Posterior vena cava (tissue), 2 donors: ENCODE measurements at regions not wholly inside any gene's neighbourhood (a gene's known extent, or its start where the extent isn't known, plus 50 kb on each side); places are given as distances from the start of the nearest gene placed in this dataset.

Experiments
- DNase-seq: peaks from one replicate; pipeline ENCODE4 v3.0.0-alpha.2; 2020; ENCODE audit warnings: low spot score
- intact Hi-C, 2 donors: fragments of 100-400 bp; cut with DNase I; formaldehyde crosslinking; loops; one replicate each; pipeline versions ENCODE4 v1.14.1 to v1.14.2; 2022 to 2023
- donor health status: DM: yes; HTN: yes; CAD: no.
- donor health status: DM: yes; HTN: yes; CAD: no.

DNA sequence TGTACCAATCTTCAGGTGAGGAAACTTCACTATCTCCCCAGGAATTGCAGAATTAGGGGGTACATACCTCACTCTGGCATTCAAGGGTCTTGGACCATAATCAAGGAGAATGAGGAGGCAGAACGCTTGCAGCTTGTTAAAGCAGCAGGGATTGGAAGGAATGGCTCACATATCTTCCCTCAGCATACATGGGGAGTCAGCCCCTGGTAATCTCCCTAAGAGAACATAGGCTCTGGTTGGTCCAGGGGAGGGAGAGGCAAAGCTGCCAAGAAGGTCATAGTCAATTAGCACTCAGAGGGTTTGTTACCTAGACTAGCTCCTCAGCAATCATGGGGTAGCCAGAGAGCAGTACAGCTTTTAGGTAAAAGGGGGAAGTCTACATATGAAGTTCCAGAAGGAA, 256.8 kb downstream of the INSC start:
- no peak for DNase-seq
- intact Hi-C loops = no loop called here

DNA sequence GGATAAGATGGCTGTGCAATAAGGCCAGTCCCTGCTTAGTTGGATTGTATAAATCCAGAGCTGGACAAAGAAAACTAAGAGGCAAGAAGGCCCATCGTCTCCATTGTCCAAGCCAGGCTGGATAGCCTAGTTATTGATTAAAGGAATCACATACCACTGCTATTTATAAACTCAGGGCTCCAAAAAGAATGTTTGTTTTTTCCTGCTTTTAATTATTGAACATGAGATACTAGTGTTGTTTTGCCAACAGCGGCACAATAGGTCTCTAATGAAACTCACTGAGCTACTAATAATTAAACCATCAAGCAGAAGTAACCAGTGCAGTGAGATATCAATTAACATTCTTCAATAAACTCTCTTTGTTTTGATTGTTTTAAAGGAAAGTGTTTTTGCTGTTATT, 259.7 kb downstream of the INSC start:
- intact Hi-C loops = no loop called here
- DNase-seq = no peak

DNA sequence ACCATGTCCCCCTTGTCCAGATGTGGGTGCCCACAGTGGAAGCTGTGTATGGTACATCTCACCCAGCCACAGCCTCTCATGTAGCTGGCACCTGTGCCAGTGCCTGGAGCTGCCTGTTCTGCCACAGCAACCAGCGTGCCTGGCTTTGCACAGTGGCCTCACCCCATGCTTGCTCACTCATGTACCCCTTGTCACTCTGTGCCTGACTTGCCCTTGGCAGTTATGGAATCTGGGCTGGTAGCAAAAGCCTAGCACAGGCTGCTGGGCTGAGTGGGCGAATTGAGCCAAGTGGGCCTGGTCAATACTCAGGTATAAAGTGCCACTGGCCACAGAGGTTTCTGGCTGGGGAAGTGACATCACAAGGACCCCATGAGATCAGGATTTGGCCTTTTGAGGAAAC, 264.2 kb downstream of the INSC start:
- DNase-seq = no peak

DNA sequence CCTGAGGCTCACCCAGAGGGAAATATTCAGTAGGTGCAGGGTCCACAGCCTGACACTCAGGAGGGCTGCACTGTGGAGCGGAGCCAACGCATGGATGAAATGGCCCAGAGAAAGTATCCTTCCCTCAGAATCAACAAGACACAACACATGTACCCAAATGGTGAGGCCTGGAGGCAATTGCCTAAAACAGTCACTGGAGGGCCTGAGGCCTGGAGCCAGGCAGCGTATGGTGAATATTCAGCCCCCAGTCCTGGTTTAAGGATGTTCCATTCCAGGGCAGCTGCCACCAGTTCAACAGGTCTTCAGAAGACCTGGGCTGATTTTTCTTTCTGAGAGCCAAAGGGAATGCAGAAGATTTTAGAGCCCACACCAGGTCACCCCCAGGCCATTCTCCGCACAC, 264.8 kb downstream of the INSC start:
- intact Hi-C loops = no loop called here
- DNase-seq = no peak

More for the DNA sequence above, 264.2 kb downstream of the INSC start:
- intact Hi-C loops = no loop called here

DNA sequence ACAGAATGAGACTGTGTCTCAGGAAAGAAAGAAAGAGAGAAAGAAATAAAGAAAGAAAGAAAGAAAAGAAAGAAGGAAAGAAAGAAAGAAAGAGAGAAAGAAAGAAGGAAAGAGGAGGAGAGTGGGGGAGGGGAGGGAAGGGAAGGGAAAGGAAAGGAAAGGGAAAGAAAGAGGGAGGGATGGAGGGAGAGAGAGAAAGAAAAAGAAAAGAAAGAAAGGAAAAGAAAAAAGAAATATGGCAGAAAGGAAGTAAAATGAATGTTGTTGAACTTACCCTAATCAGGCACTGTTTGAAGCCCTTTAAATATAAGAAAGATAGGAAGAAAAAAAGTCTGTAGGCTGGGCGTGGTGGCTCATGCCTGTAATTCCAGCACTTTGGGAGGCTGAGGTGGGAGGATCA, 276.1 kb downstream of the INSC start:
- DNase-seq = no peak
- intact Hi-C loops = no loop called here

DNA sequence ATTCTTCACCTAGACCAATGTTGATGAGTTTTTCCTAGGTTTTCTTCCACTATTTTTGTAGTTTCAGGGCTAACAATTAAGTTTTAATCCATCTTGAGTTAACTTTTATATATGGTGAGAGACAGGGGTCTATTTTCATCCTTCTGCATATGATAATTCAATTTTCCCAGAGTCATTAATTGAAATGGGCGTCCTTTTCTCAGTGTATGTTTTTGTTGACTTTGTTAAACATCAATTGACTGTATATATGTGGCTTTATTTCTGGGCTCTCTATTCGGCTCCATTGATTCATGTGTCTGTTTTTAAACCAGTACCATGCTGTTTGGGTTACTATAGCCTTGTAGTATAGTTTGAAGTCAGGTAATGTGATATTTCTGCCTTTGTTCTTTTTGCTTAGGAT, 282.1 kb downstream of the INSC start:
- intact Hi-C loops = no loop called here
- no peak for DNase-seq

DNA sequence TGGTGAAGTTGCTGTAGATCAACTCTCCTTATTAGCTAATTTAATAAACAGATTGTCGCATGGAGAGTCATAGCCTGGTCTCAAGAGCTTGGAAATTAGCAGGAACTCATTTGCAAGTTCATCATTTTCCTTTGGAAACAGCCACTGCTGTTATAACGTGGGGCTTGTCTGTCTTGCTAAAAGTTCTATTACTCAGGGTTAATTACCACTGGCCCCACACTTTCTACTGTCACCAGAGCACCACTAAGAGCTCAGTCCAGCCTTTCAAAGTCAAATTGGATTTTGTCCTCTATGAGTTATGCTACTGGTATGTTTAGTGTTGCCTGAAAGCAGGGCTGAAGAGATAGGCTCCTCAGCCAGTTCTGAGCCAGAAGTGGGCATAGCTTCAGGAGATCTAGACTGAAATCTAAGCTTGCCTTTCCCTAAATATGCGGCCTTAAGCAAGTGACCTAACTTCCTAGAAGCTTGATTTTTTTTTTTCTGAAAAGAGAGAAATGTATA, 292.2 kb downstream of the INSC start:
- DNase-seq = no peak
- intact Hi-C loops = loop anchor here in 1 of 2 donors (2.0 kb wide), 1 partner anchor 32 kb away; no protein-coding TSS in a partner anchor

DNA sequence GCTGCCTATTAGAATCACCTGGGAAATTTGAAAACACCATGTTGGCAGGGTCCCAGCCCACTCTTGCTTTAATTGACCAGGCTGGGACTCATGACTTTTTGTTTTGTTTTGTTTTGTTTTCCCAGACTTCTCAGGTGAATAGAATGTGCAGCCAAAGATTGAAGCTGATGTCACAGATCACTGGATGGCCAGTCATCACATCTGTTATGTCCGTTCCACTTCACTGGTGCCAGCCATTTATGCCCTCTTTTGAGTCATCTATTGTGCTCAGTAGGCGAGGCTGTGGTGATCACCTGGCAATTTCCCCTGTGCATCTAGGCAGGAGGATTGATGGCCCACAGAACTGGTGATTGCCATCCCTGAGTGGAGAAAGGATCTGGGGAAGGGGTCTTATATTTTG, 297.3 kb downstream of the INSC start:
- intact Hi-C loops = no loop called here
- no peak for DNase-seq

DNA sequence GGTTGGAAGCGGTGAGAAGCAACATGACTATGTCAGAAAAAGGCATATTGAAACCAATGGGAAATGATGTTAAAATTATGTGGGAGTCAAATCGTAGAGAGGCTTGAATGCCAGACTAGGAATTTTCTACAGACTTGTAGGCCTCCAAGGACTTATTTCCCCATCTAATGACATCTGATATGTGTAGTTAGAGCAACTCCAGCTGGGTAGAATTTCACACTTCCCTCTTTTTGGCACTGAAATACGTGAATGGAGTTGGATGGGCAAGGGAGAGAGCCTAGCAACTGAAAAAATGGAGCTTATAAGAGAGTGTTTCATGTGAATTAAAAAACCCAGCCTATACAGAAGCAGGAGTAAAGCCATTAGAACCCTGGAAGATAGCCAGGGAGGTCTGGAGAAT, 304.2 kb downstream of the INSC start:
- no peak for DNase-seq
- intact Hi-C loops = no loop called here

DNA sequence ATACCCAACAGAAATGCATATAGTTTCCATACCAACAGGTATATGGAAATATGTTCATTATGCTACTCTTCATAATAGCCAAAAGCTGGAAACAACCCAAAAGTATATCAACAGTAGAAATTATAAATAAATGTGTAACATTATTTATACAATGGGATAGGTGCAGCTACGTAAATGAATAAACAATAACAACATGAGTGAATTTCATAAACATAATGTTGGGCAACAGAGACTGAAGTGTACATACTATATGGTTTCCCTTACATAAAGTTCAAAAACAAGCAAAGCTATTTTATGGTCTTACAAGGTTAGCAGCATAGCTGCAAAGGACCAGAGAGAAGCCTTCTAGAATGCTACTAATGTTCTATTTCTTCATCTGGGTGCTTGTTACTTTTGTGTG, 305.0 kb downstream of the INSC start:
- no peak for DNase-seq
- intact Hi-C loops = no loop called here

DNA sequence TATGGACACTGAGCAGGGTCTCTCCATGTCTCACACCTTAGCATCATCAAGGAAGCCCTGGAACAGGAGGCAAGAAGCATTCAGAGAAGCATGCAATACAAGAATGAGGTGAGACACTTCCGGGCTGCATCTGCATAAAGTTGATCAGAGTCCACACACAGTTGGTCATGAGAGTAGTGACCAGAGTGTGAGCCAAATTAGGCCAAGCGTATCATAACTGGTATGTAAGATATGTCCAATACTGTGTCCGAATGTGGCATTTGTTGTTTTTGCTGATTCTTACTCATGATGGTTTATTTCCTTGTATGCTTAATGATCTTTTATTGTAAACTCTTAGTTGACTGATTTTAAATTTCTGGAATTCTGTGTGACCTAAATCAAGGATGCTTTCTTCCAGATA, 315.7 kb downstream of the INSC start:
- no peak for DNase-seq
- intact Hi-C loops = no loop called here

DNA sequence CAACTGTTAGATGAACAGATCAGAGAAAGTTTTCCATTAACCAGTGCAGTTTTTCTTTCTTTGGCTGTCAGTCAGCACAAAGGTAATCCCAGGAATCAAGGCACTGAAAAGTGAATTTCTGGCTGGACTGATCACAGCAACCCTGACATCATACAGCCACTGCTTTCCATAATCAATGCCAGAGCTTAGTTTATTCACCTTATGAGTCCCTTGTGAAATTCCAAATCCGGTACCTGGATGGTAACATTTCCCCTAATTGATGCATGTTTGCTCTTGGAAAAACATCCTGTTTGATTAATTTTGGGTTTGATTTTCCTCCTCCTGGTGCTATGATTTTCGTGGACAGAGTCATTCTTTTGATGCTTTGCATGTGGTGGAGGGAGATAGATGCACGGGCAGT, 319.8 kb downstream of the INSC start:
- intact Hi-C loops = no loop called here
- no peak for DNase-seq

DNA sequence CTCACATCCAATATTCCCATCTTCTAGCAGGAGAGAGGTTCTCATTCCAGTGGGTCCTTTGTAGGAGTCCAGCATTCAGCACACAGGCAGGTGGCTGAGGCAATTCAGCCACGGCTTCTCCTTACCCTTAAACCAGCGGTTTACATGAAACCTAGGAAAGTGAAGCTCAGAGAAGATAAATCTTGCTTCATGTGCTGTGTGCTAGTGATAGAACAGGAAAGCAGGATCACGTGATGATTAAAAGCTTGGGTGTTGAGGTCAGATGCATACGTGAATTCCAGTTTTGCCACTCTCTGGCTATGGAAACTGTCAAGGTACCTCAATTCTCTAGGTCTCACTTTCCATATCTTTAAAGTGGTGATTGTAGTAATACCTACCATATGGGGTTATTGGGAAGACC, 331.6 kb downstream of the INSC start:
- DNase-seq = no peak
- intact Hi-C loops = no loop called here

DNA sequence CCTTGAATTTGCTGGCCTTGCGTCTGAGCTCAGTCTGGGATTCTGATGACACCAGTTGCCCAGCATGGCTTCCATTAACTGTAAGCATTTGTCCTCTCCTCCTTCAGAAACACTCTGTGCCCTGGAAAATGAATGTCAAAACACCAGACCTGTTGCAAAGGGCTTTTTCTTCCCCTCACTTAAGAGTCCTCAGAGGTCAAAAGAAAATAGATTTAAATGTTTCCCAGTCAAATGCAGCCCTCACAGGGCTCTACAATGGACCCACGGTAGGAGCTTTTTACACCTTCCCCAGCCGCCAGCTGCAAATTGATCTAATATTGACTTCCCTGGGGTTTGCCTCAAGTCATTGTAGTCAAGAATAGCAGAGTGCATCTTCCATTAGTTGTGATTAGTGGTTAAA, 332.2 kb downstream of the INSC start:
- DNase-seq = no peak
- intact Hi-C loops = no loop called here

DNA sequence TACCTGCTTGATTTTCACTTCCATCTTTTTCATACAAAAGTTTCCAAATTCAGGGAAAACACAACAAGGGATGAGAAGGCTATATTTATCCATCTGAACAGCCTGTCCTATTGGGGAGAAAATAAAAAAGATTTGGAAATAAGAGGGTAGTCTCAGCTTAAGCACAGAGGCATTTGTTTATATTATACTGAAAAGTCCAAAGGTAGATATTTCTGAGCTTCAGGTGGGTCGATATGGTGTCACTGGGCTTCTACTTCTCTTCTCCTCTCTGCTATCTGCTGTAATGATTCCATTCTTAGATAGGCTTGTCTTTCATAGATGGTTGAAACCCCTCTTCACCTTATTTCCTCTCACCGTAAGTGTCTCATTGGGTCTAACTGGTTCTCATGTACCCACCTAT, 337.0 kb downstream of the INSC start:
- intact Hi-C loops = no loop called here

DNA sequence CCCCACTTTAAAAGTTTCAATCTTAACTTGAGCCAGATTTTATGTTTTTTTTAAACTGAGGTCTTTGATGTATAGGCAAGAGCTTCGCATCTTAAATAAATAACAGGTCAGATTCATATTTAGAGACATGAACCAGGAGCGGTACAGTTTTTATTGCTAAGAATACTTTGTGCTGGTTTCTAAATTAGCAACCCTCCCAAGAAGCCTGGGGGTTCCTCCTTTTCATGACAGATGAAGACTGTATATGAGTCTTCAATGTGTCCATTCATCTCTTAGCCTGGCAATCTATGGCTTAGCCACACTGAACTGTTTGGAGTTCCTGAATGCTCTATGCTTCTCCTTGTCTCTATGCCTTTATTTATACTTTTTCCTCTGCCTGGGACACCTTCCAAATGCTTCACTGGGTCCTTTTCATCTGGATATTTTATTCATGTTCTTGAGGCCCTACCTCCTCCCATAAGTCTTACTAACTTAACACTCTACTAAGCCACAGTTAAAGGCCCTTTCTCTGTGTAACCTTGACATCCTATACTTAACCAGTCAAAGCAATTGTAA, 338.6 kb downstream of the INSC start:
- intact Hi-C loops = no loop called here

More for the DNA sequence above, 337.0 kb downstream of the INSC start:
- no peak for DNase-seq

DNA sequence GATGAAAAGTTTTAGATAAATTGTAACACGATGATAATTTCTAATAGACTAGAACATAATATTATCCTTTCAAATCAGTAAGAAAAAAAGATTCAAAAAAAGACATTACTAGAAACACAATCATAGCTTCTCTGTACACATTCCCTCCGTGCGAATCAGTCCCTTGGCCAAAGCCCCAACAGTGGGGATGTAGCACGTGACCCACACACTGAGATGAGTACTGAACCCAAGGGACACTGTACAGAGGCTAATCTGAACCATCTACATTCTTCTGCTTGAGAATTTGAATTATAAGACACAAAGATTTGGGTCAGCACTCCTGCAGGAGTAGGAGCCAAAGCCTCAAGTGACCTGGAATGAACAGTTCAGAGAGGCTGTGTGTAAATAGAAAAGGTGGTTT, 353.7 kb downstream of the INSC start:
- intact Hi-C loops = no loop called here
- DNase-seq = no peak

More for the DNA sequence above, 338.6 kb downstream of the INSC start:
- DNase-seq = no peak

DNA sequence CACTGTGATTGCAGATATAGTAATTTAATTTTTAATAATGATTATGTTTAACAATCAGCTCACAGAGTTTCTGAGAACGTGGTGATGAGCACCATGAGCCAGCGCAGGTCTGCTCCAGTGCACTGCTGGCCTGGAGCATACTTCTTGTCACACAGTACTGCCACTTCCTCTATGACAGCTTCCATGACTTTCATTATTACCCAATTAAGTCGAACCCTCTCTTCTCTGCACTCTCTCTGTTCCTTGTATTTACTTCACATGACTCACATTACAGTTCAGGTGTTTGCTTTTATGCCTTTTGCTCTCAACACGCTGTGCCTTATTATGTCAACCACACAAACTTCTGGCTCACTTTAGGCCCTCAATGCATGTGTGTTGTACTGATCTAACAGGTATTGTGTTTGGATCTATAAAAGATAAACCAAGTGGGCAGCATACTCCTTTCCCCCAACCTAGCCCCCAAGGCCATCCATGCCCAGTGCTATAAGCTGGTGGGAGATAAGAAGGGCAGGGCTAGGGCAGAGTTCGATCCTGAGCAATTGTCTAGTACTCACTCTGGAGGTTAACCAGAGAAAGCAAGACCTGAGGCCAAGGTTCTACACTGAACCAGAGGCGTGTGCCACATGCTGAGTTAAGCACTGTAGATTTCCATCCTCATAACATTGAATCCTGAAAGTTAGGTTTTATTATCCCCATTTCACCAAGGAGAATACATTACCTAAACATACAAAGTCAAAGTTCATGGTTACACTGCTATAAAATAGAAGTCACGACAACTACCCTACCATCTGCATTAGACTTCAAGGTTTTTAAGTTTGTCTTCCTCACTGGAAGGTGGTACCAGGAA, 356.5 kb downstream of the INSC start:
- intact Hi-C loops = no loop called here
- no peak for DNase-seq

DNA sequence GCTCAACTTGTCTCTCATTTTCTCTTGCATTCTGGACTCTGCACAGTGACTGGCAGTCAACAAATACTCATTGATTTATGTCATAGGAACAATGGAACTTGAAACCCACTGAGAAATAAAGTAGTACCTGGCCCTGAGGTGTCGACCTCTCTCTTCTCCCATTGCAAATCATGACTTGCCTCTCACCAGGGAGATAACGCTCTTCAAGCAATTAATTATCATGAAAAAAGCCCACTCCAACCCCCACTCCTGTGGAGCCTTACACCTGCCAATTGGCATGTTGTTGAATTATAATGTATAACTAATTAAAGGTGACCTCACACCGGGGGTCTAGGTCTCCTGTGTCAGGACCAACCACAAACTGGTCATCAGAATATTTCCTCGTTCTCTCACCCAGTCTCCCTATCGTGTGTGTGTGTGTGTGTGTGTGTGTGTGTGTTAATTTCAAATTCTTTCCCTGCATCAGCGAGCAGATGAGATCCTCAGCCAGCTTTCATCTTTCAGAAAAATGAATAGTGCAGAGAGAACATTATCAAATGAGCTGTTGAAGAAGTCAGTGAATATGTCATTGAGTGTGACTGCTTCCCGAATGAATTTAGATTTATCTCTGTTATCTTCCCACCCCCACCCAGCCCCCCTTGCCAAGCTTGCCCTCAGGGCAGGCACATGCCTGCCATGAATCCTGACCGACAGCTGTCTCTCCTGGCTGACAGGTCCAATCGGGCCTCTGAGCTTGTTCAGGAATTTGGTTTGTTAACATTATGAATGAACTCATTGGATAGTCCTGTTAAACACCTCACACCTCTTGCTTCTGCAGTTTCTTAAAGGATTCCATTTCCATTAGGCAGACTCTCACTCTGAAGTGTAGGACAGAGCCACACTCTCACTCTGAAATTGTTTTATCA, 357.4 kb downstream of the INSC start:
- intact Hi-C loops = no loop called here
- no peak for DNase-seq
